Trophoblast cell (in vitro differentiated cells and primary cell): ENCODE measurements at regions not wholly inside any gene's neighbourhood (a gene's known extent, or its start where the extent isn't known, plus 50 kb on each side); places are given as distances from the start of the nearest gene placed in this dataset.

Source experiments
- DNase-seq, 2 donors: peaks; one replicate each; pipeline ENCODE4 v3.0.0-alpha.2; 2016
- H2AFZ ChIP-seq: 2 replicates; pipeline ENCODE4 v1.6.1; 2013; ENCODE audit warnings: low read length, moderate library complexity, mild to moderate bottlenecking; ENCODE audit not compliant: insufficient read depth, poor library complexity
- H2AK5ac ChIP-seq: 2 replicates; pipeline ENCODE4 v1.6.1; 2013; ENCODE audit warnings: mild to moderate bottlenecking, low read length
- H2BK120ac ChIP-seq: 2 replicates; pipeline ENCODE4 v1.6.1; 2013; ENCODE audit warnings: low read length, mild to moderate bottlenecking, moderate library complexity; ENCODE audit not compliant: insufficient read depth, poor library complexity
- H2BK12ac ChIP-seq: 2 replicates; pipeline ENCODE4 v1.6.1; 2013; ENCODE audit warnings: mild to moderate bottlenecking, low read length, moderate library complexity
- H2BK5ac ChIP-seq: 2 replicates; pipeline ENCODE4 v1.6.1; 2013; ENCODE audit warnings: low read length, low read depth, moderate library complexity, mild to moderate bottlenecking; ENCODE audit not compliant: poor library complexity
- H3K14ac ChIP-seq: 2 replicates; pipeline ENCODE4 v1.6.1; 2013; ENCODE audit warnings: mild to moderate bottlenecking, low read length
- H3K18ac ChIP-seq: 2 replicates; pipeline ENCODE4 v1.6.1; 2013; ENCODE audit warnings: mild to moderate bottlenecking, low read length
- H3K23ac ChIP-seq: 2 replicates; pipeline ENCODE4 v1.6.1; 2013; ENCODE audit warnings: low read length
- H3K27ac ChIP-seq: 2 replicates; pipeline ENCODE4 v1.5.1; 2013; ENCODE audit warnings: low read depth, mild to moderate bottlenecking, inconsistent platforms, low read length, moderate library complexity
- H3K27me3 ChIP-seq: 2 replicates; pipeline ENCODE4 v1.6.1; 2013; ENCODE audit warnings: inconsistent platforms, mild to moderate bottlenecking, low read length, moderate library complexity; ENCODE audit not compliant: insufficient read depth
- H3K36me3 ChIP-seq, 2 experiments: 1 replicate in 1 of 2; 2 replicates in 1 of 2; pipeline ENCODE4 v1.6.1; 2013; ENCODE audit warnings: low read length in 2 of 2, mild to moderate bottlenecking in 2 of 2, moderate library complexity in 1 of 2; ENCODE audit not compliant: insufficient read depth in 2 of 2, control insufficient read depth in 1 of 2
- H3K4ac ChIP-seq: 2 replicates; pipeline ENCODE4 v1.6.1; 2013; ENCODE audit warnings: low read depth, mild to moderate bottlenecking, low read length, moderate library complexity
- H3K4me1 ChIP-seq, 2 experiments: 1 replicate in 1 of 2; 2 replicates in 1 of 2; pipeline ENCODE4 v1.6.1; 2013; ENCODE audit warnings: low read length in 2 of 2, mild to moderate bottlenecking in 2 of 2, moderate library complexity in 1 of 2; ENCODE audit not compliant: insufficient read depth in 2 of 2, control insufficient read depth in 1 of 2
- H3K4me2 ChIP-seq: 2 replicates; pipeline ENCODE4 v1.6.1; 2013; ENCODE audit warnings: inconsistent platforms, mild to moderate bottlenecking, low read length, moderate library complexity
- H3K4me3 ChIP-seq: 2 replicates; pipeline ENCODE4 v1.5.1; 2013; ENCODE audit warnings: mild to moderate bottlenecking, low read depth, low read length, inconsistent platforms
- H3K79me1 ChIP-seq: one replicate; pipeline ENCODE4 v1.6.1; 2013; ENCODE audit warnings: low read length
- H3K79me2 ChIP-seq: 2 replicates; pipeline ENCODE4 v1.6.1; 2013; ENCODE audit warnings: low read length, mild to moderate bottlenecking; ENCODE audit not compliant: control insufficient read depth, insufficient read depth, poor library complexity
- H3K9ac ChIP-seq: 2 replicates; pipeline ENCODE4 v1.6.1; 2013; ENCODE audit warnings: mild to moderate bottlenecking, low read length
- H3K9me3 ChIP-seq: 2 replicates; pipeline ENCODE4 v1.6.1; 2013; ENCODE audit warnings: low read depth, mild to moderate bottlenecking, control low read depth, inconsistent platforms, low read length; ENCODE audit not compliant: insufficient read depth
- H4K12ac ChIP-seq: 2 replicates; pipeline ENCODE4 v1.6.1; 2013; ENCODE audit warnings: low read depth, mild to moderate bottlenecking, low read length, moderate library complexity
- H4K8ac ChIP-seq: 2 replicates; pipeline ENCODE4 v1.6.1; 2013; ENCODE audit warnings: low read depth, mild to moderate bottlenecking, low read length, moderate library complexity
- H4K91ac ChIP-seq: one replicate; pipeline ENCODE4 v1.6.1; 2013; ENCODE audit warnings: low read depth, mild to moderate bottlenecking, low read length, moderate library complexity
- WGBS: extraction: QIAGEN DNeasy Blood & Tissue Kit; methylation state at CpG from one replicate; pipeline ENCODE4 v1.1.7; 2013; ENCODE audit warnings: missing lambda C conversion rate; ENCODE audit not compliant: insufficient read length, insufficient coverage; ENCODE audit errors: extremely low coverage; 5-methylcytosine and 5-hydroxymethylcytosine counted together

DNA sequence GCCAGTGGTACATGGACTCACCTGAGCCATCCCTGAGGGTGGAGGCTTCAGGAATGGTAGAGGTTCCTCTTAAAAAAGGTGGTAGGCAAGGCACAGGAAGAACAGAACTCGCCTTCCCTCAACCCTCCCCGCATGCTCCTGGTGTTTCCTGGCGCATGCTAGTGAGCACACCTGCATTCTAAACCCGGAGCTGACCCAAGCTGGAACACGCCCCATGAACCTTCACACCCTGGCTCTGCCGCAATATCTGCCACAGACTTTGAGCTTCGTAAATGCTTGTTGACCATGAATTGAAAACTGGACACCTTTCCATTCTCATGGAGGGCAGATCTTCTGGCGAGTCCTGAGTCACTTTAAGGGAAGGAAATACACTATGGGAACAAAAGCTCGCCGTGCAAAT is 601.3 kb upstream of the RAB6C start:
- Histone ChIP-seq H2BK12ac (no peak overlapping the region), H2AK5ac (no peak overlapping the region), H4K8ac (no peak overlapping the region), H3K18ac (no peak overlapping the region), H3K4ac (no peak overlapping the region), H3K4me3 (no peak overlapping the region), H2BK5ac (no peak overlapping the region), H3K79me2 (no peaks in the 10 kb centered on the region), H3K27me3 (no peaks in the 10 kb centered on the region), H3K36me3 (no peaks in the 10 kb centered on the region), H3K14ac (no peak overlapping the region), H3K4me2 (no peak overlapping the region), H4K12ac (no peak overlapping the region), H3K9ac (no peak overlapping the region), H4K91ac (no peak overlapping the region), H3K4me1 (no peaks in the 10 kb centered on the region), H3K79me1 (no peaks in the 10 kb centered on the region), H2AFZ (no peak overlapping the region), H3K23ac (no peak overlapping the region), H3K27ac (no peak overlapping the region), H2BK120ac (no peak overlapping the region), H3K9me3 (peaks cover 3% of the 10 kb centered on the region)
- WGBS = no CpG with 5 or more reads among the region's 10 CpGs
- DNase-seq = no peak

DNA sequence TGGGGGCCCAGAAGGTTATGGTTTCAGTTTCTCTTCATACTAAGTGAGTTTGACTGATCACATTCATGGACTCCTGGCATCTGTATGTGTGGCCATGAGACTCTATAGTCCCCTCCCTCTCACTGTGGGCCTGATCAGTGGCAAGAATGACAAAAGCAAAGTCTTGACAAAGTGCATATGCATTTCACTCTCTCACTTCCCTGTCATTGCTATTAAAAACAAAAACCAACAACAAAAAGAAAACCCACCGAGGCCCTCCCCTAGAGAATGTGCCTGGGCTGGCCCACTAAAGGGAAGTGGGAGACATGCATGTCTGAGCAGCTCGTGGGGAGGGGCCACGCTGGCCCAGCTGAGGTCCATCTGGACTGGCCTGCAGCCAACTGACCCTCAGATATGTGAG is 600.1 kb upstream of the RAB6C start:
- no peaks in the 10 kb centered on the region for H3K4me1 ChIP-seq
- peaks cover 3% of the 10 kb centered on the region for H3K9me3 ChIP-seq
- H4K91ac ChIP-seq = no peak overlapping the region
- no peak overlapping the region for H3K18ac ChIP-seq
- no peak overlapping the region for H3K4me2 ChIP-seq
- H2AFZ ChIP-seq = no peak overlapping the region
- H4K8ac ChIP-seq = no peak overlapping the region
- H4K12ac ChIP-seq = no peak overlapping the region
- H2BK5ac ChIP-seq = no peak overlapping the region
- no peak overlapping the region for H2BK120ac ChIP-seq
- H3K36me3 ChIP-seq = no peaks in the 10 kb centered on the region
- H3K4me3 ChIP-seq = no peak overlapping the region
- no peaks in the 10 kb centered on the region for H3K79me1 ChIP-seq
- no peak overlapping the region for H3K23ac ChIP-seq
- H3K79me2 ChIP-seq = no peaks in the 10 kb centered on the region
- H2AK5ac ChIP-seq = no peak overlapping the region
- H3K9ac ChIP-seq = no peak overlapping the region
- no peak overlapping the region for H2BK12ac ChIP-seq
- no peak overlapping the region for H3K27ac ChIP-seq
- H3K14ac ChIP-seq = no peak overlapping the region
- no CpG with 5 or more reads among the region's 3 CpGs for WGBS
- no peak overlapping the region for H3K4ac ChIP-seq
- DNase-seq = no peak
- H3K27me3 ChIP-seq = no peaks in the 10 kb centered on the region

DNA sequence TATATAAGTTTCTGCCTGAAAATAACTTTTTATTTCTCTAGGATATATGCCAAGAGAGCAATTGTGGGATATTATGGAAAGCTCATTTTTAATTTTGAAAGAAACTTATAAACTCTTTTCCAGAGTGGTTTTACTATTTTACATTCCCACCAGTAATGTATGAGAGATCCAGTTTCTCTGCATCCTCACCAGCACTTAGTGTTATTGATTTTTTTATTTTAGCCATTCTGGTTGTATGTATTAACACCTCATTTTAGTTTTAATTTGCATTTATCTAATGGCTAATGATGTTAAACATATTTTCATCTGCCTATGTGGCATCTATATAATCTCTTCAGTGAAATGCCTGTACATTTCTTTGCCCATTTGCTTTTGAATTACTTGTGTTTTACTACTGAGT is 597.7 kb upstream of the RAB6C start:
- Histone ChIP-seq H3K36me3 (no peaks in the 10 kb centered on the region), H2BK5ac (no peak overlapping the region), H3K18ac (no peak overlapping the region), H3K4me1 (no peaks in the 10 kb centered on the region), H2BK12ac (no peak overlapping the region), H3K23ac (no peak overlapping the region), H3K27ac (no peak overlapping the region), H2BK120ac (no peak overlapping the region), H3K4me2 (no peak overlapping the region), H2AFZ (no peak overlapping the region), H4K12ac (no peak overlapping the region), H3K79me2 (no peaks in the 10 kb centered on the region), H3K4ac (no peak overlapping the region), H2AK5ac (no peak overlapping the region), H3K79me1 (no peaks in the 10 kb centered on the region), H3K9me3 (no peaks in the 10 kb centered on the region), H4K8ac (no peak overlapping the region), H3K14ac (no peak overlapping the region), H3K9ac (no peak overlapping the region), H3K27me3 (no peaks in the 10 kb centered on the region), H3K4me3 (no peak overlapping the region), H4K91ac (no peak overlapping the region)
- no peak for DNase-seq

DNA sequence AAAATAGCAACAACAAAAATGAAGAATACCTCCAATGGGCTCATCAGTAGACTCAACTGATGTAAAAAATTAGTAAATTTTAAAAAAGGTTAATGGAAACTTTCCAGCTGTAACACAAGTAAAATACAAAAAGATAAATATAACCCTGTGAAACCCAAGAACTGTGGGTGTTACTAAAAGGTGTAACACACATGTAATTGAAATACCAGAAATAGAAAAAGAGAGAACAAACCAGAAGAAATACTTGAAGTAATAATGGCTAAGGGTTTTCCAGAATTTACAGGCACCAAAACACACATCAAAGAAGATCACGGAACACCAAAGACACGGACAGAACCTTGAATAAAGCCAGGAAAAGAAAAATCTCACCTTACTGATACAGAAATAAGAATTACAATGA is 590.6 kb upstream of the RAB6C start:
- H3K14ac ChIP-seq = no peak overlapping the region
- no peak overlapping the region for H3K9ac ChIP-seq
- no peak overlapping the region for H2BK120ac ChIP-seq
- H2BK5ac ChIP-seq = no peak overlapping the region
- no peak overlapping the region for H3K18ac ChIP-seq
- H3K9me3 ChIP-seq = no peaks in the 10 kb centered on the region
- no peak overlapping the region for H3K23ac ChIP-seq
- H3K4me2 ChIP-seq = no peak overlapping the region
- H3K36me3 ChIP-seq = no peaks in the 10 kb centered on the region
- H3K4me3 ChIP-seq = no peak overlapping the region
- no peaks in the 10 kb centered on the region for H3K79me1 ChIP-seq
- no peaks in the 10 kb centered on the region for H3K4me1 ChIP-seq
- no peaks in the 10 kb centered on the region for H3K79me2 ChIP-seq
- H2AK5ac ChIP-seq = no peak overlapping the region
- no peak overlapping the region for H2BK12ac ChIP-seq
- no CpG with 5 or more reads among the region's 2 CpGs for WGBS
- no peak overlapping the region for H4K12ac ChIP-seq
- no peak overlapping the region for H4K8ac ChIP-seq
- H3K27me3 ChIP-seq = no peaks in the 10 kb centered on the region
- H3K4ac ChIP-seq = no peak overlapping the region
- H4K91ac ChIP-seq = no peak overlapping the region
- H2AFZ ChIP-seq = no peak overlapping the region
- DNase-seq = no peak
- no peak overlapping the region for H3K27ac ChIP-seq

DNA sequence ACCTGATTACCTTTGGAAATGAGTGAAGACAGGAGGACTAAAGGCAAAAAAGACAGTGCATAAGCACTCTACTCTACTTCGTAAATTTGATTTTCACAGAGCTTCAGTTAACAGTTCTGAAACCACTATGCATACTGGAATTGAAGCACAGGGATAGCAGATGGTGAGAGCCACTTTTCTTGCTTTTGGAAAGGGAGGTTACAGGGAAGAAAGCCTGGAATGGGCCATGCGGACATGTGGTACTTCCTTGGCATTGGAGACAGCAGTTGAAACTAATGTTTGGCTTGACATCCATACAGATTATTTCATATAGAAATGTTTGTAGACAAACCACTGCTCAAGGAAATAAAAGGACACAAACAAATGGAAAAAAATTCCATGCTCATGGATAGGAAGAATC is 585.6 kb upstream of the RAB6C start:
- H4K8ac ChIP-seq = no peak overlapping the region
- no peak overlapping the region for H3K23ac ChIP-seq
- H3K79me1 ChIP-seq = no peaks in the 10 kb centered on the region
- H2AK5ac ChIP-seq = no peak overlapping the region
- H2BK12ac ChIP-seq = no peak overlapping the region
- no CpG with 5 or more reads among the region's 2 CpGs for WGBS
- H3K14ac ChIP-seq = no peak overlapping the region
- H3K9ac ChIP-seq = no peak overlapping the region
- no peak overlapping the region for H3K4me3 ChIP-seq
- H2AFZ ChIP-seq = no peak overlapping the region
- no peak overlapping the region for H3K18ac ChIP-seq
- no peaks in the 10 kb centered on the region for H3K4me1 ChIP-seq
- H3K4ac ChIP-seq = no peak overlapping the region
- H4K12ac ChIP-seq = no peak overlapping the region
- H3K27ac ChIP-seq = no peak overlapping the region
- no peaks in the 10 kb centered on the region for H3K27me3 ChIP-seq
- H3K36me3 ChIP-seq = no peaks in the 10 kb centered on the region
- H3K4me2 ChIP-seq = no peak overlapping the region
- no peaks in the 10 kb centered on the region for H3K79me2 ChIP-seq
- H3K9me3 ChIP-seq = no peaks in the 10 kb centered on the region
- DNase-seq = no peak
- no peak overlapping the region for H2BK5ac ChIP-seq
- H4K91ac ChIP-seq = no peak overlapping the region
- no peak overlapping the region for H2BK120ac ChIP-seq
